ENCODE measurements at regions not wholly inside any gene's neighbourhood (a gene's known extent, or its start where the extent isn't known, plus 50 kb on each side); places are given as distances from the start of the nearest gene placed in this dataset.

GRCh38 chr15:94924971-94925598 lies 693.7 kb downstream of the MCTP2 start:
- TF ChIP-seq CTCF (IDR thresholded peaks at IDR 0.05) (no peak), POLR2A (IDR thresholded peaks at IDR 0.05) (no peak)

Measured in body of pancreas (tissue), 4 donors.